ENCODE measurements at regions not wholly inside any gene's neighbourhood (a gene's known extent, or its start where the extent isn't known, plus 50 kb on each side); places are given as distances from the start of the nearest gene placed in this dataset.

GRCh38 chr2:142791335-142791734 is 86.1 kb upstream of the KYNU start:
- TF ChIP-seq CTCF (IDR thresholded peaks at IDR 0.05; ENCODE audit: low read depth, low read length, poor library complexity, severe bottlenecking) (no peak), EZH2phosphoT487 (IDR thresholded peaks at IDR 0.05; ENCODE audit: borderline replicate concordance, low read length) (no peak)

Measured in DOHH2 (cell line).